NCI-H2029 (cell line): ENCODE measurements at regions not wholly inside any gene's neighbourhood (a gene's known extent, or its start where the extent isn't known, plus 50 kb on each side); places are given as distances from the start of the nearest gene placed in this dataset.

Experiments
- DNase-seq: peaks from one replicate; lab custom pipeline; 2025; lab: John Stamatoyannopoulos, UW

DNA sequence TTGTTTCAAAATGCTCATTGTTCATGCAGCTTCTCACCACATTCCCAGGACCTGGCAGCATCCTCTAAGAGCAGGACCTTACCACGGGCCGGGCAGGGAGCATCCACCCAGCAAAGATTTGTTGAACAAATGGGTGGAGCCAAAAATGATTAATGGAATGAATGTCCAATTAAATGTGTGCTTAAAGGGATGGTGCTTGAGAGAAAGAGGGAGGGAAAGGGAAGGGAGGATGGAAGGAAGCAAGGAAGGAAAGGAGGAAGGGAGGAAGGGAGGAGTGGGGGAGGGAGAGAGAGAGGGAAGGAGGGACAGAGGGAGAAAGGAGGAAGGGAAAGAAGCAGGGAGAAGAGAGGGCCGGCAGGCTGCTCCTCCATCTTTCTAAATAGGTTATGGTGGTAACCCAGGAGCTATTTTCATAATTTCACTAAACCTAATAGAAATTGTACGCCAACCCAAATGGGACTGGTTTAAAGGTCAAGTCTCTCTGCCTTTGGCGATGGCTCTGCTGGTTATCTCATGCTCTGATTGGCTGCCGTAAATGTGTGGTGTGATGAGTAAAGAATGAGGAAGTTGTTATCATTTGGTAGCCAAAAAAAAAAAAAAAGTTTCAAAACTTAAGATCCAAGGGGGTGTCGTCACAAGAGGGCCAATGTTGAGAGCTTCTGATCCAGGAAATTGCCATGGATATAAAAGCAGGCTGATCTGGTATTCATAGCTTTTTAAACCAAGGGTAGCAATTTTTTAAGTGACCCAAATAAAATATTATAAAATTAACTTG lies 126.7 kb upstream of the FOXF1 start:
- DNase-seq = no peak

DNA sequence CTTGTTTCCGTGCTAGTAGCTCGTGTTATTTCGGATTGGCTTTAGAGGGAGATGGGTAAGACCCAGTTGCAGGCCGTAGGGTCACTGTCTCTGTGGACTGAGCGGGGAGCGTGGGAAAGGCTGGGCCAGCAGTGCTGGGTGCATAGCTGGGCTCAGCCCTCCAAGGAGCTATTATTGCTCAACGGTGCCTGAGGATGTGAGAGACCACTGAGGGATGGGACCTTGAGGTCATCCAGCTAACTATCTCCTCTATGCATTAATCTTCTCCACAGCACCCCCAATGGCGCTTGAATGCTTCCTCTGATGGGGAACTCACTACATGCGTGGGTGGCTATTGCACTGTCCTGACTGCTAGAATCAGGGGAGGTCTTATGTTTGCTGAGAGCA lies 126.1 kb upstream of the FOXF1 start:
- DNase-seq = no peak

DNA sequence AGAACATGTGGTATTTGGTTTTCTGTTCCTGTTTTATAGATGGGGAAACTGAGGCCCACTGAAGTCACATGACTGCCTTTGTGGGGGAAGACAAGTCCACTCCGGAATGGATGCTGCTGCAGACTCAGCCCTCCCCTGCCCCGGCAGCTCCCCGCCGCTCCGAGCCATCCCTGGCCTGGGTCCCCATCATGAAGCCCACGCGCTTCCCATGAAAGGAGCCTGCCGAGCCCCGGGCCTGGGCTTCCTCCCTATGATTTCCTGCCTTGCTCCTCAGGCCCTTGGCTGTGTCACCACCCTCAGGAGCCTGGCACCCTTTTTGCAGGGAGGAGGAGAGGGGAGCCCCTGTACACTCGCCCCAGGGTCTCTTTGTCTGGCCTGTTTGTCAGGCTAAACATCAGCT lies 125.3 kb upstream of the FOXF1 start:
- no peak for DNase-seq

DNA sequence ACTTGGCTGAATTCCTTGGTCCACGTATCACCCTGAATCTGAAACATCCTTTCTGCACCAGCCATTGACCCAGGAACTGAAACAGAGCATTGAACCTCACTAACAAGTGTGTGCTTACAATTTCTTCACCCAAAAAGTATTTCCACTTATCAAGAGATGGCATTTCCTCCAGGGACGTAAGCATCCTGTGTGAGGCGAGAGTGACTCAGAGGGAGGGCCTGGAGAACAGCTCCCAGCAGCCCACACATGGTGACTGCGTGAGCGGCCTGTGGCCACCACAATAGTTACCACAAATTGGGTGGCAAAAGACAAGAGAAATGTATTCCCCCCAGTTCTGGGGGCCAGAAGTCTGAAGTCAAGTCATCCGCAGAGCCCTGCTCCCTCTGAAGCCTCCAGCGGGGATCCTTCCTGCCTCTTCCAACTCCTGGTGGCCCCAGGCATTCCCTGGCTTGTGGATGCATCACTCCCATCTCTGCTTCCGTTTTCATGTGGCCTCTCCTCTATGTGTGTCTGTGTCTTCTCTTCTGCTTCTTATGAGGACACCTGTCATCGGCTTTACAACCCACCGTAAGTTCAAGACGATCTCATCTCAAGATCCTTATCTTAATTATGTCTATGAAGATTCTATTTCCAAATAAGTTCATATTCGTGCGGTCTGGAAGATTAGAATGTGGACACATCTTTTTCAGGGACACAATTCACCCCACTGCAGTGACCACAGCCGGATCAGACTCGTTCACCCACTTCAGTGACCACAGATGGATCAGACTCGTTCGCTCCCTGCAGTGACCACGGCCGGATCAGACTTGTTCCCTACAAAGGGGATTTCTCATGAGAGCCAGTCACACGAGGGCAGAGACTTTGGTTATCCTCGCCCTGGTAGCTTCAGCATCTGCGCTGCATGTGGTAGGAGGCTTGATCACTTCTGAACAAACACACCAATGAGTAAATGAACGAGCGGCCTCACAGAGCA lies 122.6 kb upstream of the FOXF1 start:
- DNase-seq = no peak

DNA sequence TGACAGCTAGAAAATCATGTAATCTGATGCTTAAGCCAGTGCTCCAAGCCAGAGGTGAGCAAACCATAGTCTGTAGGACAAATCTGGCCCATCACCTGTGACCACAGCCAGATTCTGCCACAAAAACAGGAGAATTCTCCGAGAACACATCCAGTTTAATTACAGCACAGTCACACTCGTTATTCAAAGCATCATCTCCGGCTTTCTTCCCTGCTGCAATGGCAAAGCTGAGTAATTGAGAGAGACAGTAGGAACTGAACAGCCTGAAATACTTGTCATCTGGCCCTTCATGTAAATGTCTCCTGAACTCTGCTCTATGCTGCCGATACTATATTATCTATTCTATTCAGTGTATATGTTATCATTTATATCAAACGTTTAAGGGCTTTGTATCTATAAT lies 121.4 kb upstream of the FOXF1 start:
- DNase-seq = no peak

DNA sequence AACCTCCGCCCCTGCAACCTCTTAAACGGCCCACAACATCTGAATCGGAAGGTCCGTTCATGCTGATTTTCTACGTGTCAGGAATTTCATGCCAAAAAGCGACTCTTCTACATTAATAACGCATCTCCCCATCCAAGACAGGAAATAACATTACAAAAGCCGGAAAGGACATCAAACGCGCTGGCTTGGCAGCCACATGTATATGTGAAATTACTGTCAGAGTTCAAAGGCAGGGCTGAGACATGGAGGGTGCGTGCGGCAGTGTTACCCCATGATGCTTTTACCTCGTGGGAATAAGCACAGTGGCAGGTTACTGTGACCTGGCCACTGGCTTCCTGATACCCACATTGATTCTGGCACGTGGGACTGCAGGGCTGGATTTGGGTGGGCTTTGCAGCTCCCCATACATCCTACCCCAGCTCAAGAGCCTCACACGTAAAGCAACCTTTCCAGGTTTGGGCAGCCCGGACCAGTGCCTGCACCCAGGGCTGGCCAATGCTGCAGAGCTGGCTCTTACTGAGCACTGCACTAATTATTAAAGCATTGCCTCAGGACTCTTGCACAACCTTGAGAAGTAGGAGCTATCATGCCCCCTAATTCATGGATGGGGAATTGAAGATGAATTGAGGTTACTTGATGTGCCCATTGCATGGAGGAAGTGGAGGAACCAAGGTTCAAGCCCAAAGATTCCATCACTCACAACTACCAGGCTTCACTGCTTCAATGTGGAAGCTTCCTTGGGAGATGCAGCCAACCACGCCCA lies 120.6 kb upstream of the FOXF1 start:
- no peak for DNase-seq

DNA sequence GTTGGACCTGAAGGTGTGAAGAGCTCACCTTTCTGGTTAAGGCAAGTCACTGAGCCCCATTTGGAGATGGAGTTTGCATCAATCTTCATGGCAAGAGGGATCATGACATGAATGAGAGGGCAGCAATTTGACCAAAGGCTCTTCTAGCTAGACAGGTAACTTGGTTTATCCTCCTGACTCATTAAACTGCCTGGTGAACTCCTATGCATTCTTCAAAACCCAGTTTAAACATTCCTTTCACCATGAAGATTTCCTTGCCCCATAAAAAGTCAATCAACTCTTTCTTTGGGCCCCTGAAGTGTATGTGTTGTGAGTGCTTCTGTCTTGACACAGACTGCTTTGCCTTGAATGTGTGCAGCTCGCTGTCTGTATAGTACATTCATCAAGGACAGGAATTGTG lies 120.0 kb upstream of the FOXF1 start:
- DNase-seq = no peak

DNA sequence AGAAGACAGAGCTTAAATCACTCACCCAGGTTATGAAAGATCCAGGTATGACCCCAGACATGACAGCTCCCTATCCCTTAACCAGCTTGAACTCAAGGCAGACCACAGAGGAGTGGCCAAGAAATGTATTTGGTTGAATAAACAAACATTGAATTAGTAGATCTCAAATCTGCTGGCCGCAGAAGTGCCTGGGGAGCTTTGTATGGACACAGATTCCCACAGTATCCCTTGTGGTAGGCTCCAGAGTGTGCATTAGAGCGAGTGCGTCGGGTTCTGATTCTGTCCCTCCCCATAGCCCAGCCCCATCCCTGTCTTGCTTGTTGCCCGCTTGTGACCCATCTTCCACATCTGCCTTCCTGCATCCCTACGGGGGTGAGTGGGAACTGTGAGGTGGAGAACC lies 118.8 kb upstream of the FOXF1 start:
- no peak for DNase-seq

DNA sequence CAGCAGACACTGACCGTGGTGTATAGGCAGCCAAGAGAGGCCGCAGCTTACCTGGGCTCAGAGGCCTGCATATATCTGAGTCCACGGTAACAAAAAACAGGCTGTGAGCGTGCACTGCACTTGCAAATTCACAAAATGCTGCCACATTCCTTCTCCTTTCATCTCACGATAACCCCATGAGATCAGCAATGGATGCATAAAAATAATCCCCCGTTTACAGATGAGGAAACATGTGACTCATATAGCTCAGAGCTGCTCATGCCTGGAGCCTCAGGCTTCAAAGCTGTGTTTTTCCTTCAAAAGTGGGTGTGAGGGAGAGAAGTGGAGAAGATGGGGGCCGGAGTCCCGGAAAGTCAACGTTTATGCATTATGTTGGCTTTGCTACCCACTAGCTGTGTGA lies 118.3 kb upstream of the FOXF1 start:
- no peak for DNase-seq

DNA sequence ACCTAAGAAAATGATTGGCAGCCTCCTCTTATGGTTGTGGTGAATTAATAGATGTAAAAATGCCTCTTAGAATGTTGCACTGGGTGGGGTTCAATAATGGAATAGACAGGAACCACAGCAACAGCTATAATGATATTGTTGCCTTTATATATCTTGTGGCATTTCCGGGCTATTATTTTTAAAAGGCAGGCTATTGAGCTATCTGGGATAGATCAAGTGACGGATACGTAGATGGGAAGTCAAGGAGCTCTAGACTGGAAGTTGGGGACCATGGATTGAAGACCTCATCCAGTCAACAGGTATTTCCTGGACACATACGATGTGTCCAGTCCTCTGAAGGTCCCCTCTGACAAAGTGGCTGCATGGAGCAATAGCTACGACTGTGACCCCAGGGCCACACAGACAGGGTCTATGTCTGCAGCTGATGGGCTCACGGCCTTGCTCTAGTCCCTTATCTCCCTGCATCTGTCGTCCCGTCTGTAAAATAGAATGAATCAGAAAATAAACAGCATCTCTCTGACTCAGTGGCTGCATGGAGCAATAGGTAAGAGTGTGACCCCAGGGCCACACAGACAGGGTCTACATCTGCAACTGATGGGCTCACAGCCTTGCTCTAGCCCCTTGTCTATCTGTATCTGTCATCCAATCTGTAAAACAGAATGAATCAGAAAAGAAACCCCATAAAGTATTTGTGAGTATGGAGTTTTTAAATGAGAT lies 117.7 kb upstream of the FOXF1 start:
- no peak for DNase-seq

DNA sequence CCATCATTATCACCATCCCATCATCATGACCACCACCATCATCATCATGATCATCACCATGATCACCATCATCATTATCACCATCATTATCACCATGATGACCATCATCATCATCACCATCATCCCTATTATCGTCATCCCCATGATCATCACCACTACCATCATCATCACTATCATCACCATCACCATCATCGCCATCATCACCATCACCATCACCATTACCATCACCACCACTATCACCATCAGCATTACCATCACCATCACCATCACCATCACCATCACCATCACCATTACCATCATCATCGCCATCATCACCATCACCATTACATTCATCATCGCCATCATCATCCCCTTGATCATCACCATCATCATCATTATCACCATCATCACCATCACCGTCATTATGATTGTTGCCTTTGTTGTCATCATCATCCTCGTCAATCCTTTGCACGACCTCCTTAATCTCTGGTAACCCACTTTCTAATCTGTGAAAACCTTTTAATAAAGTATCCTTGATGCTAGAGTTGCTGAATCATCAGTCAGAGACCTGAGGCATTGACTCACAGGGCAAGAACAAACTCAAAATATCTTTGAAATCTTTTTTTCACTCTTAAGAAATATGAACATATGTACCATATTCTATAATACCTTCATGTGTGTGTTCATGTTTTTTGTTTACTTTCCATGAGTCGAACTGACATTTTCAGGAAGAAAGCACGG lies 116.3 kb upstream of the FOXF1 start:
- no peak for DNase-seq

DNA sequence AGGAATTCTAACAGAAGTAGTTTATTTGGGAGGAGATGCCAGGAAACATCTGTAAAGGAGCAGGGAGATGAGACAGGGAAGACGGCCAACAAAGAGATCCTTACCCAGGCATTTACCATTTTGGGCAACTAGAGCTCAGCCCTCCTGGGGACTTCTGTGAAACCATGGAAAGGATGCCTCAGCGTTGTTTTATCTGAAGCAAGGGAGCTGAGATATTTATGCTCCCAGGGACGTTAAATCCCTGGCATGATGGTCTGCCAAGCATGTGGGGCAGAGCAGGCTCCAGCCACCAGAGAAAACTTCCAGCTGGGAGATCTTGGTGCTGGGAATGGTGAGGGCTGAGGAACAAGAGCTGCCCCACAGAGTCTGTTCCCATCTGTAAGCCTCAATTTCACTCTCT lies 114.8 kb upstream of the FOXF1 start:
- no peak for DNase-seq

DNA sequence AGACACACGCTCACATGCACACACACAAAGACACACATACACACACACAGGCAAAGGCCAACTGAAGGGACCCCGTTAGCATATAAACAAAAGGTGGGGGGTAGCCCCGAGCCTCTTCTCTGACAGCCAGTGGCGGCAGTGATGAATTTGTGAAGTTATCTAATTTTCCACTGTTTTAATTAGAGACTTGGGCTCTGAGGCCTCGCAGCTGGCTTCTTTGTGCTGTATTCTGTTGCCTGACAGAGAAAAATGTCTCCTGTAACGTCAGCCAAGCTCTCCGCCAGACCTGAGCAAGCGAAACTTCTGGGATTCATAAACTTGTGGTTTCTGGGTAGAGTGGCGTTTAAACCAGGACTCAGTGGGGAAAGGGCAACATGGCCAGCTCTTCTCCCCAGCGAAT lies 113.9 kb upstream of the FOXF1 start:
- no peak for DNase-seq

DNA sequence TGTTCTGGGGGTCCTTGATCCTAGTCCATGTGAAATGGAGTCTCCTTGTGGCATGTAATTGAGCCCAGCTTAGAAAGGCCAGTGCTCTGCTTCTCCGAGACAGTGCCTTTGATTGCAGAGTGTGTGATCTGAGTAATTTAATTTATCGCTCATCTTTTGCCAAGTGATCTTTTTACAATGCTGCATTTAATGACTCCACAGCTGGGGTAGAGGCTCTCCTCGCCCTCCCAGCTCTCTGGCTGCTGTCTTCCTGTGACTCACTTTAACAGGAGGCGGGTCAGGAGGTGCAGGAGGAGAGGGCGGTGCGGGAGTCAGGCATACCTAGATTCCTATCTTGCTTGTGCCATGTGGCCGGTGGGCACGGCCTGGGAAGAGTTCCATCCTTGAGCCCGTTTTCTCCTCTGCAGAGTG lies 113.4 kb upstream of the FOXF1 start:
- no peak for DNase-seq

DNA sequence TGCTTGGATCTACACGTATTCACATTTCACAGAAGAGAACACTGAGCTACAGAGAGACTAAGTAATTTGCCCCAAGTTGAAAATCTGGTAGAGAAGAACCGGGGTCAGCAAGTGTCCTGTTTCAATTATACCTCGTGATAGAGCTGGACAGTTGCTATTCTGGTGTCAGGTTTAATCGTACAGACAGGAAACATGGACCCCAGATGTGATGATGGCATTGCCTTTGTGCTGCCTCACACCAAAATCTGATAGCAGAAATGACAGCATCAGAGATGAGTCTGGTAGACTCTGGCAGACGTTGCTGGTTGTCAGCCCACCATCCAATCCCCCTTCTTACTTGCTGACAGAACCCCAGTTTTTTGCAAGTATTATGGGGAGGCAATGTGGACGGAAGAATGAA lies 112.1 kb upstream of the FOXF1 start:
- DNase-seq = no peak

DNA sequence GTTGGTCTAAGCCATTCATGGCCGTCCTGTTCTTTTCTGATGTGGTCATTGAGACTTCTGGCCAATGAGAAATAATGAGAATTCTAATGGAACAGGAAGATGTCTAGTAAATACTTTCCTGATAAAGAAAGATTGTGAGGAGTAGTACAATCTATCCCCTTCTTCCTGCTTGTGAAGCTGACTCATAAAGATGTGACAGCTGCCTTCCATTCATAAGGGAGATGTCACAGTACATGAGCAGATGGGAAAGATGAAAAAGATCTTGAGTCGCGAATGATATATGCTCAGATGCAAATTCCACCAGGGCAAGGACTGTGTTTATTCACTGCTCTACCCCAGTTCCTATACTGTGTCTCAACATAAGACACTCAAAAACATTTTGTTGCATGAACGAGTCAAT lies 111.7 kb upstream of the FOXF1 start:
- no peak for DNase-seq

DNA sequence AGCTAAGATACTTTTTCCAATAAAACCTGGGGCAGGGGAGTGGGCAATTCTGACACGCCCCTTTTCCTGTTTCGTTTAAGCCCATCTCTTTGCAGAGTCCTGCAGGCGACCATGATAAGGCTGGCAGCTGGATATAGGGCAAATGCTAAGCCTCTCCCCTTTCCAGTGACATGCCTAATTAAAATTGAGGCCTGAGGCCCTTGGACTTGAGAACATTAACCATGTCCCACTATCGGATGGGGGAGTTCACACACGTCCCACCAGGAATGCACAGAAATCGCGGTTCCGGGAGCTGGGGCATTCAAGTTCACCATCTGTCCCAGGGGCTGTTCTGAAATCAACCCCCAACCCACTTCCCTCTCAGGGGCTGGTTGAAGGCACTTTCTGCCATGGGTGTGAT lies 109.2 kb upstream of the FOXF1 start:
- DNase-seq = no peak

DNA sequence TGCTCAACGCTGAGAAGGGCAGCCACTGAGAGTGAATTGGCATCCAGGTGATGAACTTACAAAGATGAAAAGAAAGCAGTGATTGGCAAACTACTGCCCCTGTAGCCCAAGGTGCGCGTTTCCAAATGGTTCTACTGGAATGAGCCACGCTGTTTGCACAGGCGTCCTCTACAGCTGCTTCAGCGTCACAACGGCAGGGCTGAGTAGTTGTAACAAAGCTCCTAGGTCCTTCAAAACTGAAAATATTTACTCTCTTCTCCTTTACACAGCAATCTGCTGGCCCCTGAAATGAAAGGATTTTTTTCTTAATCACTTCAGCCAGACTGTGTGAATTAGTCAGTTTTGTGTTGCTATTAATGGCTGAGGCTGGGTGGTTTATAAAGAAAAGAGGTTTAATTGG lies 107.2 kb upstream of the FOXF1 start:
- no peak for DNase-seq

DNA sequence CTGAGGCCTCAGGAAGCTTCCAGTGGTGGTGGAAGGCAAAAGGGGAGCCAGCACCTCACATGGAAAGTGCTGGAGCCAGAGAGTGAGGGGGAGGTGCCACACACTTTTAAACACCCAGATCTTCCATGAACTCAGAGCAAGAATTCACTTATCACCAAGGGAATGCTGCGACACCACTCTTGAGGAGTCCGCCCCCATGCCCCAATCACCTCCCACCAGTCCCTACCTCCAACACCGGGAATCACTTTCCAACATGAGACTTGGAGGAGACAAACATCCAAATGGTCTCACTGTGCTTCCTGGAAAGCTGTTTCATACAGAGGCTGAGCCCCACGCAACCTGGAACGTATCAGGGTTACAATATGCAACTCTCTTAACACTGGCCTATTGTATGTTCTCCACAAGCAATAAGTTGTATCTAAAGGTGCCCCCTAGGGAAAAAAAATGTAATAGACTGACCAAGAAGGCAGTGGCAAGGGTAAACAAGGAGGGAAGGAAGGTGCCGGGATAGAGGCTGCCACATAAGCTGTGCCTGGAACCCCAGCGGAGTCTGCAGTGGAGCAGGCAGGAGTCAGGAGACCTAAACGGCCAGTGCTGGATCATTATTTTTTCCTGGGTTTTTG lies 106.7 kb upstream of the FOXF1 start:
- no peak for DNase-seq

DNA sequence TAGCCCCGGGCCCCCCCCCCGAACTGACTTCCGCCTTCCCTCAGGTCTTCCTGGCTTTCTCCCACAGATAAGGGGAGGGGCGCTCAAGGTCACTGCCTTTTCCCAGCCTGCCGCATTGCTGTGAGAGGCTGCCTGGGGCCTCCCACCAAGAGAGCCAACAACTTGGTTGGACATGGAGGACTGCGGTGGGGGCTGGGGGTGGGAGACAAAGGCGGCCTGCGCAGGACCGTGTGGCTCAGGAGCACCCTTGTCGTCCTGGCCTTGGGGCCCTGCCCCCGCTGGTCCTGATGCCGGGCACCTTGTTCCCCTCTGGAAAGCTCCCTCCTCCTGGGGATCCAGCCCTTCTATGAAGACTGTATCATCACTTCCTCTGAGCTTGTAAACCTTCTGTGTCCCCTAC lies 105.6 kb upstream of the FOXF1 start:
- DNase-seq = no peak

DNA sequence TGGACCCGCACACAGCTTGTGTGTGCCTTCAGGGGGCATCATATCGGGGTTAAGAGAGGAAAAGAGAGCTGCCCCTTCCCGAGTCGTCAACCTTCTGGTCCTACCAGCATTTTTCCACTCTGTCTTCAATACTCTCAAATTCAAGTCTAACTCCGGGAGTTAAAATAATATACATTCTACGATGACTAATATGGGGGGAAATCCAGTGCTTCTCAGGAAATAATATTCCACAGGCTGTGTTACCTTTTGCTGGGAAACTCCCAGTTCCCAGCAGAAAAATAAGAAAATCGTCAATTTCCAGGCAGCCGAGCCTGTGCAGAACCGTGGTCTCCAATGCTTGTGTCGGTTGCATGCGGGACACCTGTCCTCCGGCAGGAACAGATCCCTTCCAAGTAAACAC lies 105.0 kb upstream of the FOXF1 start:
- DNase-seq = no peak
